NCI-H82 treated with DMSO at 0.1 percent for 48 hours (cell line): ENCODE measurements at regions not wholly inside any gene's neighbourhood (a gene's known extent, or its start where the extent isn't known, plus 50 kb on each side); places are given as distances from the start of the nearest gene placed in this dataset.
"Not testable (repeated sequence)": the region's sequence is repeated elsewhere in the genome, so short reads cannot be mapped to it uniquely, and the experiment has no call there.

Experiments used
- DNase-seq: peaks from one replicate; lab custom pipeline; 2025; ENCODE audit not compliant: unreplicated experiment; lab: John Stamatoyannopoulos, UW

- not testable (repeated sequence) for DNase-seq
Measured at GRCh38 chr17:20387549-20387948, 79.8 kb downstream of the LGALS9B start.

- peak; percentile 67 for DNase-seq
Measured at GRCh38 chr17:20381358-20382300, 85.7 kb downstream of the LGALS9B start.

GRCh38 chr17:20380625-20381024, 86.7 kb downstream of the LGALS9B start:
- not testable (repeated sequence) for DNase-seq

- not testable (repeated sequence) for DNase-seq
Measured at GRCh38 chr17:20379251-20379650, 88.1 kb downstream of the LGALS9B start.

- DNase-seq, result not testable (repeated sequence)
Measured at GRCh38 chr17:20376642-20377041, 90.7 kb downstream of the LGALS9B start.

- DNase-seq, result not testable (repeated sequence)
Measured at GRCh38 chr17:20375745-20376144, 91.6 kb downstream of the LGALS9B start.
